ENCODE measurements at regions not wholly inside any gene's neighbourhood (a gene's known extent, or its start where the extent isn't known, plus 50 kb on each side); places are given as distances from the start of the nearest gene placed in this dataset.

GRCh38 chrX:10932842-10933440 lies 178.2 kb upstream of the HCCS start:
- no peaks in the 10 kb centered on the region for H3K9me3 ChIP-seq (ENCODE audit: control insufficient read depth, insufficient read depth, low read length)
- no peaks in the 10 kb centered on the region for H3K27me3 ChIP-seq (ENCODE audit: control insufficient read depth, insufficient read depth, low read length)
- no peaks in the 10 kb centered on the region for H3K36me3 ChIP-seq (ENCODE audit: control insufficient read depth, insufficient read depth, low read length)
- H3K4me1 ChIP-seq (ENCODE audit: control insufficient read depth, insufficient read depth, low read length) = no peaks in the 10 kb centered on the region
- H3K27ac ChIP-seq (ENCODE audit: low read depth, low read length) = no peak overlapping the region
- no peak for DNase-seq (ENCODE audit: low read depth in 4 of 6, low spot score in 6 of 6)
- WGBS (ENCODE audit: insufficient coverage) = 40% methylated on average over 1 of the region's 2 CpGs
- H3K4me3 ChIP-seq (ENCODE audit: low read depth, low read length) = no peak overlapping the region

- DNase-seq (ENCODE audit: low read depth in 4 of 6, low spot score in 6 of 6) = no peak
- no peaks in the 10 kb centered on the region for H3K4me1 ChIP-seq (ENCODE audit: control insufficient read depth, insufficient read depth, low read length)
- no CpG with 5 or more reads among the region's 3 CpGs for WGBS (ENCODE audit: insufficient coverage)
These were observed 175.6 kb upstream of the HCCS start for GRCh38 chrX:10935501-10935900.

GRCh38 chrX:10936976-10937375 lies 174.2 kb upstream of the HCCS start:
- DNase-seq (ENCODE audit: low read depth in 4 of 6, low spot score in 6 of 6) = no peak

More at GRCh38 chrX:10935501-10935900, 175.6 kb upstream of the HCCS start:
- H3K36me3 ChIP-seq (ENCODE audit: control insufficient read depth, insufficient read depth, low read length) = no peaks in the 10 kb centered on the region
- H3K27me3 ChIP-seq (ENCODE audit: control insufficient read depth, insufficient read depth, low read length) = no peaks in the 10 kb centered on the region
- no peaks in the 10 kb centered on the region for H3K9me3 ChIP-seq (ENCODE audit: control insufficient read depth, insufficient read depth, low read length)
- no peak overlapping the region for H3K27ac ChIP-seq (ENCODE audit: low read depth, low read length)
- H3K4me3 ChIP-seq (ENCODE audit: low read depth, low read length) = no peak overlapping the region

GRCh38 chrX:10938365-10938923 lies 172.7 kb upstream of the HCCS start:
- Histone ChIP-seq H3K27ac (ENCODE audit: low read depth, low read length) (no peak overlapping the region), H3K27me3 (ENCODE audit: control insufficient read depth, insufficient read depth, low read length) (no peaks in the 10 kb centered on the region), H3K4me1 (ENCODE audit: control insufficient read depth, insufficient read depth, low read length) (no peaks in the 10 kb centered on the region), H3K9me3 (ENCODE audit: control insufficient read depth, insufficient read depth, low read length) (no peaks in the 10 kb centered on the region), H3K4me3 (ENCODE audit: low read depth, low read length) (no peak overlapping the region), H3K36me3 (ENCODE audit: control insufficient read depth, insufficient read depth, low read length) (no peaks in the 10 kb centered on the region)
- WGBS (ENCODE audit: insufficient coverage) = 78% methylated on average over 2 of the region's 6 CpGs
- peak in 1 of 6 donors; percentile 78 for DNase-seq (ENCODE audit: low read depth in 4 of 6, low spot score in 6 of 6)

More at GRCh38 chrX:10936976-10937375, 174.2 kb upstream of the HCCS start:
- Histone ChIP-seq H3K27me3 (ENCODE audit: control insufficient read depth, insufficient read depth, low read length) (no peaks in the 10 kb centered on the region), H3K36me3 (ENCODE audit: control insufficient read depth, insufficient read depth, low read length) (no peaks in the 10 kb centered on the region), H3K27ac (ENCODE audit: low read depth, low read length) (no peak overlapping the region), H3K4me3 (ENCODE audit: low read depth, low read length) (no peak overlapping the region), H3K4me1 (ENCODE audit: control insufficient read depth, insufficient read depth, low read length) (no peaks in the 10 kb centered on the region), H3K9me3 (ENCODE audit: control insufficient read depth, insufficient read depth, low read length) (no peaks in the 10 kb centered on the region)

- H3K4me1 ChIP-seq (ENCODE audit: control insufficient read depth, insufficient read depth, low read length) = no peaks in the 10 kb centered on the region
- WGBS (ENCODE audit: insufficient coverage) = 67% methylated on average over 1 of the region's 2 CpGs
- H3K9me3 ChIP-seq (ENCODE audit: control insufficient read depth, insufficient read depth, low read length) = no peaks in the 10 kb centered on the region
- H3K36me3 ChIP-seq (ENCODE audit: control insufficient read depth, insufficient read depth, low read length) = no peaks in the 10 kb centered on the region
- no peaks in the 10 kb centered on the region for H3K27me3 ChIP-seq (ENCODE audit: control insufficient read depth, insufficient read depth, low read length)
- no peak overlapping the region for H3K27ac ChIP-seq (ENCODE audit: low read depth, low read length)
- no peak for DNase-seq (ENCODE audit: low read depth in 4 of 6, low spot score in 6 of 6)
- no peak overlapping the region for H3K4me3 ChIP-seq (ENCODE audit: low read depth, low read length)
These were observed 171.7 kb upstream of the HCCS start for GRCh38 chrX:10939424-10939823.

DNA sequence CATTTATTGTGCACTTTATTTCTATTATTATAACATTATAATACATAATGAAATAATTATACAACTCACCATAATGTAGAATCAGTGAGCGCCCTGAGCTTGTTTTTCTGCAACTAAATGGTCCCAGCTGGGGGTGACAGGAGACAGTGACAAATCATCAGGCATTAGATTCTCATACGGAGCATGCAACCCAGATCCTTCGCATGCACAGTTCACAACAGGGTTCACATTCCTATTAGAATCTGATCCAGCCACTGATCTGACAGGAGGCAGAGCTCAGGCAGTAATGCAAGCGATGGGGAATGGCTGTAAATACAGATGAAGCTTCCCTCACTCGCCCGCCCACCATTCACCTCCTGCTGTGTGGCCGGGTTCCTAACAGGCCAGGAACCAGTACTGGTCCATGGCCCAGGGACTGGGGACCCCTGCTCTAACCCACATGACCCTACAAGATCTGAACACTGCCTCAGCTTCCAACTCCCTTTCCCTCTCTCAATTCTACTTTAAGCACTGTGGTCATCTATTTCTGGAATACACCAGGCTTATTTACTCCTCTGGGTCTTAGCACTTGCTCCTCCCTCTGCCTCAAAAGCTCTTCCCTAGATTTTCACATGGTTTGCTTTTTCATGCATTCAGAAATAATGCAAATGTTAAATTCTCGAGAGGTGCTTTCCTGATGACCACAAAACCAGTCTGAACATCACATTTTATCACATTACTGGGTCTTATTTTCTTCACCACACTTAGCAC lies 166.8 kb upstream of the HCCS start:
- H3K27me3 ChIP-seq (ENCODE audit: control insufficient read depth, insufficient read depth, low read length) = no peaks in the 10 kb centered on the region
- H3K9me3 ChIP-seq (ENCODE audit: control insufficient read depth, insufficient read depth, low read length) = no peaks in the 10 kb centered on the region
- no peak for DNase-seq (ENCODE audit: low read depth in 4 of 6, low spot score in 6 of 6)
- no peaks in the 10 kb centered on the region for H3K36me3 ChIP-seq (ENCODE audit: control insufficient read depth, insufficient read depth, low read length)
- no peak overlapping the region for H3K27ac ChIP-seq (ENCODE audit: low read depth, low read length)
- WGBS (ENCODE audit: insufficient coverage) = 48% methylated on average over 7 of the region's 8 CpGs
- no peak overlapping the region for H3K4me3 ChIP-seq (ENCODE audit: low read depth, low read length)
- no peaks in the 10 kb centered on the region for H3K4me1 ChIP-seq (ENCODE audit: control insufficient read depth, insufficient read depth, low read length)

DNA sequence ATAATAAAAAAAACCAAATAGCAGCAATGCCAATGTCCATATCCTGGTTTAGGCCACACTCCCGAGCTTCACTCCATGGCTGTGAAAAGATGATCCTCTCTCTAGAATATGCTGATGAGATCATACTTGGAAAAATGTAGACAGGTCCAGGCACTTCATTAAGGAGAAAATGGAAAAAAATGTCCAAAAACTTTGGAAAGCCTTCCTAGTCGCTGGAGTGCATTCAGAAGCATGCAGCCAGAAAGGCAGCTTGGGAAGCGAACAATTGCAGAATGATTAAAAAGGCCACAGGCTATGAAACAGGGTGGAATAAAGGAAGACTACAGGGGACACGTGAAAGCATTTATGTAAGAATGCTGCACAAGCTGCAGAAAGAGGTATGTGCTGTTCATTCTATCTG lies 165.6 kb upstream of the HCCS start:
- H3K4me1 ChIP-seq (ENCODE audit: control insufficient read depth, insufficient read depth, low read length) = no peaks in the 10 kb centered on the region
- DNase-seq (ENCODE audit: low read depth in 4 of 6, low spot score in 6 of 6) = peak in 1 of 6 donors; percentile 10
- H3K27me3 ChIP-seq (ENCODE audit: control insufficient read depth, insufficient read depth, low read length) = no peaks in the 10 kb centered on the region
- H3K27ac ChIP-seq (ENCODE audit: low read depth, low read length) = no peak overlapping the region
- no peak overlapping the region for H3K4me3 ChIP-seq (ENCODE audit: low read depth, low read length)
- H3K36me3 ChIP-seq (ENCODE audit: control insufficient read depth, insufficient read depth, low read length) = no peaks in the 10 kb centered on the region
- no peaks in the 10 kb centered on the region for H3K9me3 ChIP-seq (ENCODE audit: control insufficient read depth, insufficient read depth, low read length)
- WGBS (ENCODE audit: insufficient coverage) = 38% methylated on average over 2 of the region's 4 CpGs

GRCh38 chrX:10949541-10949940 lies 161.6 kb upstream of the HCCS start:
- no peaks in the 10 kb centered on the region for H3K27me3 ChIP-seq (ENCODE audit: control insufficient read depth, insufficient read depth, low read length)
- H3K36me3 ChIP-seq (ENCODE audit: control insufficient read depth, insufficient read depth, low read length) = no peaks in the 10 kb centered on the region
- DNase-seq (ENCODE audit: low read depth in 4 of 6, low spot score in 6 of 6) = no peak

DNA sequence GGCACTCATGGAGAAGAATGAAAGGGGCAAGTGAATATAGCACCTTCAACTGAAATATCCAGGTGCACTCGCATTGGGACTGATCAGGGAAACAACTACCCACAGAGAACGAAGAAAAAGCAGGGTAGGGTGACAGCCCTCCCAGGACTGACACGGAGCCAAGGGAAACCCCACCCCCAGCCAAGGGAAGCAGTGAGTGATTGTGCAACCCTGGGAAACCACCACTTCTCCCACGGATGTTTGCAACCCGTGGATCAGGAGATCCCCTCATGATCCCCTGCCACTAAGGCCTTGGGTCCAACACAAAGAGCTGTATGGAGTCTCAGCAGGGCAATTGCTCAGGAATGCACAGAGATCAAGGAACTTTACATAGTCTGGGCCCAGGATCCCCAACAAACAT lies 158.5 kb upstream of the HCCS start:
- Histone ChIP-seq H3K4me1 (ENCODE audit: control insufficient read depth, insufficient read depth, low read length) (no peaks in the 10 kb centered on the region), H3K27me3 (ENCODE audit: control insufficient read depth, insufficient read depth, low read length) (no peaks in the 10 kb centered on the region), H3K27ac (ENCODE audit: low read depth, low read length) (no peak overlapping the region), H3K9me3 (ENCODE audit: control insufficient read depth, insufficient read depth, low read length) (peaks cover 2% of the 10 kb centered on the region), H3K36me3 (ENCODE audit: control insufficient read depth, insufficient read depth, low read length) (no peaks in the 10 kb centered on the region), H3K4me3 (ENCODE audit: low read depth, low read length) (no peak overlapping the region)
- WGBS (ENCODE audit: insufficient coverage) = 39% methylated on average over 4 of the region's 5 CpGs
- DNase-seq (ENCODE audit: low read depth in 4 of 6, low spot score in 6 of 6) = no peak

More at GRCh38 chrX:10949541-10949940, 161.6 kb upstream of the HCCS start:
- Histone ChIP-seq H3K4me1 (ENCODE audit: control insufficient read depth, insufficient read depth, low read length) (no peaks in the 10 kb centered on the region), H3K27ac (ENCODE audit: low read depth, low read length) (no peak overlapping the region), H3K9me3 (ENCODE audit: control insufficient read depth, insufficient read depth, low read length) (peaks cover 2% of the 10 kb centered on the region), H3K4me3 (ENCODE audit: low read depth, low read length) (no peak overlapping the region)
